AG09319 (cell line): ENCODE measurements at regions not wholly inside any gene's neighbourhood (a gene's known extent, or its start where the extent isn't known, plus 50 kb on each side); places are given as distances from the start of the nearest gene placed in this dataset.

Experiments used
- DNase-seq: peaks from one replicate; pipeline ENCODE4 v3.0.0-alpha.2; 2010; ENCODE audit warnings: low read depth; ENCODE audit errors: extremely low read depth
- TF ChIP-seq, protein P1 (sequence below): IDR thresholded peaks from 2 replicates; pipeline ENCODE4 v1.5.1; 2011; ENCODE audit warnings: low read depth, mild to moderate bottlenecking, inconsistent platforms, low read length, moderate library complexity

DNA sequence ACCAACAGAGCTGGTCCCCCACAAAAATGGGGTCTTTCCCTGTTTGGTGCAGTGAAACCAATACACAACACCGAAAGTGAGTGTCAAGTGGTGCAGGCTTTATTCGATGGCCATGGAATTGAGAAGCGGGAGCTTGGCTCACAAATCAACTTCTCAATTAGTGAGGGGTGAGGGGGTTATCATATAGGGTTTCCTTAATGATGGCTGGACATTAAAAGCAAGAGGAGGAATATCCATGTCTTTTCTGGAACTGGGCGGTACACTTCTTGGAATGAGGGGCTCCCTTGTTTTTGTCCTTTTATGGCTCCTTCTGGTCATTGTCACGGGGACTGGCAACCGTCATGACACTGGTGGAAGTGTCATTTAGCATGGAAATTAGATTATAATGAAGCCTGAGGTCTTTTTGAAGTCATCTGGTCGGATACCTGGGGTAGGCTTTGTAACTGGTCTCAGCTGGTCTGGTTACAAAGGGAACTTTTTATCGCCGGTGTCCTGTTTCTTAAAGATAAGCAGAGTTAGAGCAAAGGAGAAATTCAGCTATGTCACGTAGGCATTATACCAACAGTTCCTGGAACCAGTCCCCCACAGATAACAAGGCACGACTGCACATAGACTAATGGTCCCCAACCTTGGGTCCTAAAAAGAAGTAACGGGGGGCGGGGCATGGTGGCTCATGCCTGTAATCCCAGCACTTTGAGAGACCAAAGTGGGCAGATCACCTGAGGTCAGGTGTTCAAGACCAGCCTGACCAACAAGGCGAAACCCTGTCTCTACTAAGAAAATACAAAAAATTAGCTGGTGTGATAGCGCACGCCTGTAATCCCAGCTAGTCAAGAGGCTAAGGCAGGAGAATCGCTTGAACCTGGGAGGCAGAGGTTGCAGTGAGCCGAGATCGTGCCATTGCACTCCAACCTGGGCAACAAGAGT lies 93.5 kb upstream of the NDUFV2 start:
- TF ChIP-seq, protein P1, sequence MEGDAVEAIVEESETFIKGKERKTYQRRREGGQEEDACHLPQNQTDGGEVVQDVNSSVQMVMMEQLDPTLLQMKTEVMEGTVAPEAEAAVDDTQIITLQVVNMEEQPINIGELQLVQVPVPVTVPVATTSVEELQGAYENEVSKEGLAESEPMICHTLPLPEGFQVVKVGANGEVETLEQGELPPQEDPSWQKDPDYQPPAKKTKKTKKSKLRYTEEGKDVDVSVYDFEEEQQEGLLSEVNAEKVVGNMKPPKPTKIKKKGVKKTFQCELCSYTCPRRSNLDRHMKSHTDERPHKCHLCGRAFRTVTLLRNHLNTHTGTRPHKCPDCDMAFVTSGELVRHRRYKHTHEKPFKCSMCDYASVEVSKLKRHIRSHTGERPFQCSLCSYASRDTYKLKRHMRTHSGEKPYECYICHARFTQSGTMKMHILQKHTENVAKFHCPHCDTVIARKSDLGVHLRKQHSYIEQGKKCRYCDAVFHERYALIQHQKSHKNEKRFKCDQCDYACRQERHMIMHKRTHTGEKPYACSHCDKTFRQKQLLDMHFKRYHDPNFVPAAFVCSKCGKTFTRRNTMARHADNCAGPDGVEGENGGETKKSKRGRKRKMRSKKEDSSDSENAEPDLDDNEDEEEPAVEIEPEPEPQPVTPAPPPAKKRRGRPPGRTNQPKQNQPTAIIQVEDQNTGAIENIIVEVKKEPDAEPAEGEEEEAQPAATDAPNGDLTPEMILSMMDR, result no peak
- no peak for DNase-seq

DNA sequence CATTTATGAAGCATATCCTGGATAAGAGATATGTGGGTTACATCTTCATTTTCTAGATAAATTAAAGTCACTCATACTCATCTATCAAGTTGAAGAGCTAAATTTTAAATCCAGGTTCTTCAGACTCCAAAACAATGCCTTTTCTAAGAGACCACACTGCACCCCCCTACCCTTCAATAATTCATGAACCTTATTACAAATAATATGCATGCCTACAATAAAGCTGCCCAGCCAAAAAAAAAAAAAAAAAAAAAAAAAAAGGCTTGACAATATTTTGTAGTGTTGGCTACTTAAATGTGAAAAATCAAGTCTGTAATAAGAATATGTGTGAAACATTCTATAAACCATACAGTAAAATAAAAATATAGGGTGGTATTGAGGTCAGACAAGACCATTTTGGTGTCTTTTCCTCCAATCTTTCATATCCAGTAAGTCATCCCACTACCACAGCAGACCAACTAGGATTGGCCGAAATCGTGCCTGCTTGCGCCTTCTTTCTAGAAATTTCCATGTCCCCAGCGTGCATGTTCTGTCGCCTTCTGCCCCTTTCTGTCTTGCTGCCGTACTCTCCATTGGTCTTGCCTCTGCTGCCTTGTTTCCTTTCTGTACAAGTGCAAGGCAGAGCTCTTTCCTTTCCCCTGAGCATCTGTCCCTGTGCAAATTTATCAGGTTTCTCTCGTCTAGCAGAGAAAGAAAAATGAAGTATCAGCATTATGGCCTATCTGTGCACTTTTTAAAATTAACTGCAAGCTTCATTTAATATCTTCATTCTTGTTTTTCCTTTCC lies 92.6 kb upstream of the NDUFV2 start:
- TF ChIP-seq, protein P1, result no peak

DNA sequence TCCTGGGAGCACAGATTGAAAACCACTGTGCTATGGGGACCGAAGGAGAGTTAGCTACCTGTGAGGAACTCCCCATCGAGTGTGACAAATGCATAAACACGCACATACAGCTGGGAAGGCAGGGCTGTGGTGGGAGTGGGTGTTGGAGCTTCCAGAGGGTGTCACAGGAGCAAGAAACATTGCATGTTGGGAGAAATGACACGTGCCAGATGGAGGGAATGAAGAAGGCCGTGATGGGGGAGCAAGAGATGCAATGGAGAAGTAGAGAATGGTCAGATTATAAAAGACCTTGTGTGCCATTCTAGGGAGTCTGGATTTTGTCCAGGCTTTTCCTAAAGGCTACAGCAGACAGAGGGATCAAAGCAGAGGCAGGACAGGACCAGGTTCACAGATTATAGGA lies 91.1 kb upstream of the NDUFV2 start:
- no peak for DNase-seq
- TF ChIP-seq, protein P1, result no peak

More for the DNA sequence above, 92.6 kb upstream of the NDUFV2 start:
- DNase-seq, result no peak

DNA sequence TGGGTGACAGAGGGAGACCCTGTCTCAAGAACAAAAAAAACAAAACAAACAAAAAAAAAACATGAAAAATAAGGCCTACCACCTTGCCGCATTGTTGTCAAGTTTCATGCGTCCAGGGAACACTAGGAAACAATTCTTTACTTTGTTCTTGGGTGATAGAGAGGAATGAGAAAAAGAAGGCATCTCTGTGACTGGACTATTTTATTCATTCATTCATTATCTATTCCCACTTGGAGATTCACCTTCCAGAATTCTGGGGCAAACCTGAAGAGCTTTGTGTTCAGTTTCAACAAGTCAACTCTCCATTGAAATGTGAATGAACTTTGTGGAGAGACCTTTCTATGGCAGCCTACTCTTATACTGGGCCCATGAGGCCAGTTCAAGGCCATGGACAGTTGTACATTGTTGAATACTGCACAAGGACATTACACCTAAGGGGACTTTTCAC lies 88.5 kb upstream of the NDUFV2 start:
- TF ChIP-seq, protein P1, result no peak
- no peak for DNase-seq

DNA sequence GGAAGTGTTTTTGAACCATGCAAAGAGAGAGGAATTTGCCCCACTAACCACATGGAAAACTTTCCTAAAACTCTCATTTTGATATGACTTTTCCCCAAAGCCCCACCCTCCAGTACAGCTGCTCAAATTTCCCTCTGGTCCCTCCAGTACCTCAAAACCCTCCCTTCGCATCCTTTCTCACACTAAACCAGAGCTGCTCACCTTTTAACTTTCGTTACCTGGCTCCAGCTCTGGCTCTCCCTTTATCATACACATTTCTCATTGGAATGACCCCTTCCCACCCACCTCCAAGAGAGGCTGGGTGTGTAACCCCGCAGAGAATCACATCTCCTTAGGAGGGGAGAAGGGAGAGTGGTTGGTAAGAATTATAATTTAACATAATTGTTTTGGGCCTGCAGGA lies 86.8 kb upstream of the NDUFV2 start:
- no peak for DNase-seq
- TF ChIP-seq, protein P1, result no peak

DNA sequence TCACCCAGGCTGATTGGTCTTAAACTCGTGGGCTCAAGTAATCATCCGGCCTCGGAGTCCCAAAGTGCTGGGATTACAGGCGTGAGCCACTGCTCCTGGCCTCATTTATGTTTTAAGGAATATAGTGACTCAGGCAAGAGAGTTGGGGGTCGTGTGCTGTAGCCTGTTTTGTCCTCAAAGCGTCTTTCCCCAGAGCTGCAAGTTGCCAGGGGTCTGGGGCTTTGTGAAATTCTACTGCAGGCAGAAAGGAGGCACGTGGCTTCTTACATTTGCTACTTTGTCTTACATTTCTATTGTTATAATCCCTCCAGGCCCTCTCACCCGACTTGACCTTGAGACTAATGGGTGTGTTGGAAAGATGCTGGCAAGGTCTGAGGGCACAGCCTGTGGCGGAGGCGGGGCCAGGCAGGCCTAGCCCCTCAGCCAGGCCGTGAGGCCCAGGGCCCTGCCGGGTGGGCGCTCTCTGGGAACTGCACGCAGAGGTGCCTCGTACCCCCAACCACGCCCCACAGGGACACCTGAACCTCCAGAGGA lies 85.8 kb upstream of the NDUFV2 start:
- DNase-seq, result peak; percentile 36
- TF ChIP-seq, protein P1, result no peak
